ENCODE measurements at regions not wholly inside any gene's neighbourhood (a gene's known extent, or its start where the extent isn't known, plus 50 kb on each side); places are given as distances from the start of the nearest gene placed in this dataset.

DNA sequence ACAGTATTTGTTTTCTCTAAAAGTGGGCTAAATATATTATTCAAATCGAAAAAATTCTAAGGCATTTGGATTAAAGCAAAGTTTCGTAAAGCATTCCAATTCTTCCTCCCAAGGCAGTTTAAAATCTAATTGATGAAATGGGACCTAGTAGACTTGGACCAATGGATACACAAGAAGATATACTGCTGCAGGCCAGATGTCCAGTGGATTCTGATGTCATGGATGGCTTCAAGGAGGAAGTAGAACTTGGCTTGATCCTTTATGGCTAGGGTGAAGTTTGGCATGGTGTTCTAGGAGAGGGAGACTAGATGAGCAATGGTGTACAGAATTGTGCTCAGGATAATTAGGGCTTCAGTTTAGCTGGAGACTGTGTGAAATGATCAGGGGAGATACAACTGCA lies 559.5 kb upstream of the MMS22L start:
- no peak for TF ChIP-seq EZH2phosphoT487 (IDR thresholded peaks at IDR 0.05; ENCODE audit: borderline replicate concordance)
- TF ChIP-seq, protein P1, sequence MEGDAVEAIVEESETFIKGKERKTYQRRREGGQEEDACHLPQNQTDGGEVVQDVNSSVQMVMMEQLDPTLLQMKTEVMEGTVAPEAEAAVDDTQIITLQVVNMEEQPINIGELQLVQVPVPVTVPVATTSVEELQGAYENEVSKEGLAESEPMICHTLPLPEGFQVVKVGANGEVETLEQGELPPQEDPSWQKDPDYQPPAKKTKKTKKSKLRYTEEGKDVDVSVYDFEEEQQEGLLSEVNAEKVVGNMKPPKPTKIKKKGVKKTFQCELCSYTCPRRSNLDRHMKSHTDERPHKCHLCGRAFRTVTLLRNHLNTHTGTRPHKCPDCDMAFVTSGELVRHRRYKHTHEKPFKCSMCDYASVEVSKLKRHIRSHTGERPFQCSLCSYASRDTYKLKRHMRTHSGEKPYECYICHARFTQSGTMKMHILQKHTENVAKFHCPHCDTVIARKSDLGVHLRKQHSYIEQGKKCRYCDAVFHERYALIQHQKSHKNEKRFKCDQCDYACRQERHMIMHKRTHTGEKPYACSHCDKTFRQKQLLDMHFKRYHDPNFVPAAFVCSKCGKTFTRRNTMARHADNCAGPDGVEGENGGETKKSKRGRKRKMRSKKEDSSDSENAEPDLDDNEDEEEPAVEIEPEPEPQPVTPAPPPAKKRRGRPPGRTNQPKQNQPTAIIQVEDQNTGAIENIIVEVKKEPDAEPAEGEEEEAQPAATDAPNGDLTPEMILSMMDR (conservative IDR thresholded peaks at IDR 0.05; ENCODE audit: low read length): no peak
